ENCODE measurements at regions not wholly inside any gene's neighbourhood (a gene's known extent, or its start where the extent isn't known, plus 50 kb on each side); places are given as distances from the start of the nearest gene placed in this dataset.

- Histone ChIP-seq H3K27ac (no peak overlapping the region), H3K9me3 (ENCODE audit: control insufficient read depth, low read length) (no peaks in the 10 kb centered on the region), H3K4me2 (ENCODE audit: low read length) (no peak overlapping the region), H3K4me1 (no peaks in the 10 kb centered on the region), H3K79me2 (no peaks in the 10 kb centered on the region), H3K9ac (no peak overlapping the region), H3K27me3 (ENCODE audit: control insufficient read depth, insufficient read depth, low read length) (no peaks in the 10 kb centered on the region), H2AFZ (no peak overlapping the region), H3K36me3 (ENCODE audit: control insufficient read depth, insufficient read depth, low read length) (no peaks in the 10 kb centered on the region), H3K4me3 (ENCODE audit: low read depth, low read length) (no peak overlapping the region)
- TF ChIP-seq, protein P1, sequence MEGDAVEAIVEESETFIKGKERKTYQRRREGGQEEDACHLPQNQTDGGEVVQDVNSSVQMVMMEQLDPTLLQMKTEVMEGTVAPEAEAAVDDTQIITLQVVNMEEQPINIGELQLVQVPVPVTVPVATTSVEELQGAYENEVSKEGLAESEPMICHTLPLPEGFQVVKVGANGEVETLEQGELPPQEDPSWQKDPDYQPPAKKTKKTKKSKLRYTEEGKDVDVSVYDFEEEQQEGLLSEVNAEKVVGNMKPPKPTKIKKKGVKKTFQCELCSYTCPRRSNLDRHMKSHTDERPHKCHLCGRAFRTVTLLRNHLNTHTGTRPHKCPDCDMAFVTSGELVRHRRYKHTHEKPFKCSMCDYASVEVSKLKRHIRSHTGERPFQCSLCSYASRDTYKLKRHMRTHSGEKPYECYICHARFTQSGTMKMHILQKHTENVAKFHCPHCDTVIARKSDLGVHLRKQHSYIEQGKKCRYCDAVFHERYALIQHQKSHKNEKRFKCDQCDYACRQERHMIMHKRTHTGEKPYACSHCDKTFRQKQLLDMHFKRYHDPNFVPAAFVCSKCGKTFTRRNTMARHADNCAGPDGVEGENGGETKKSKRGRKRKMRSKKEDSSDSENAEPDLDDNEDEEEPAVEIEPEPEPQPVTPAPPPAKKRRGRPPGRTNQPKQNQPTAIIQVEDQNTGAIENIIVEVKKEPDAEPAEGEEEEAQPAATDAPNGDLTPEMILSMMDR (IDR thresholded peaks at IDR 0.05): no peak
Observed at GRCh38 chr3:152615681-152616080, 219.2 kb upstream of the P2RY1 start.

GRCh38 chr3:152617609-152618008 lies 217.3 kb upstream of the P2RY1 start:
- no peaks in the 10 kb centered on the region for H3K4me1 ChIP-seq
- H3K9ac ChIP-seq: no peak overlapping the region
- H3K27ac ChIP-seq: no peak overlapping the region
- no peaks in the 10 kb centered on the region for H3K9me3 ChIP-seq (ENCODE audit: control insufficient read depth, low read length)
- no peak overlapping the region for H3K4me2 ChIP-seq (ENCODE audit: low read length)
- no peak overlapping the region for H2AFZ ChIP-seq
- no peaks in the 10 kb centered on the region for H3K79me2 ChIP-seq
- TF ChIP-seq, protein P1 (IDR thresholded peaks at IDR 0.05): no peak
- no peaks in the 10 kb centered on the region for H3K36me3 ChIP-seq (ENCODE audit: control insufficient read depth, insufficient read depth, low read length)
- no peaks in the 10 kb centered on the region for H3K27me3 ChIP-seq (ENCODE audit: control insufficient read depth, insufficient read depth, low read length)
- no peak overlapping the region for H3K4me3 ChIP-seq (ENCODE audit: low read depth, low read length)

- Histone ChIP-seq H3K4me3 (ENCODE audit: low read depth, low read length) (no peak overlapping the region), H3K27me3 (ENCODE audit: control insufficient read depth, insufficient read depth, low read length) (no peaks in the 10 kb centered on the region), H3K9me3 (ENCODE audit: control insufficient read depth, low read length) (no peaks in the 10 kb centered on the region), H3K4me2 (ENCODE audit: low read length) (no peak overlapping the region), H3K79me2 (no peaks in the 10 kb centered on the region), H3K9ac (no peak overlapping the region), H3K27ac (no peak overlapping the region), H2AFZ (no peak overlapping the region), H3K36me3 (ENCODE audit: control insufficient read depth, insufficient read depth, low read length) (no peaks in the 10 kb centered on the region), H3K4me1 (no peaks in the 10 kb centered on the region)
- TF ChIP-seq, protein P1 (IDR thresholded peaks at IDR 0.05): no peak
Observed at GRCh38 chr3:152618529-152618928, 216.4 kb upstream of the P2RY1 start.

DNA sequence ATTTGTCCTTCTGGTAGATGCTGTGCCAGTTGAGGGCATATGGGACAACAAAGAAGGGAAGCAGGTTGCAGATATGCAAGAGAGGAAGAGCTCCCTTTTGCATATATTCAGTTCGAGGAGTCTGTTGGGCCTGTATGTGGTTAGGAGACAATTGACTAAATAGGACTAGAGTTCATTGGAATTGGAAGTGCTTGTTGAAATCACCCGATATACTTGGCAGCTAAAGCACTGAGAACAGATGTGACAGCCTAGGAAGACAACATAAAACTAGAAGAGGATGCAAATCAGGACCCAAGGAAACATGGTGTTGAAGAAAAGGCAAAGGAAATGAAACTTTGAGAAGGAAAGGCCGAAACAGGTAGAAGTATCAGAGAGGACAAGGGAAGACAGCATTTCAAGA lies 215.2 kb upstream of the P2RY1 start:
- no peak overlapping the region for H3K27ac ChIP-seq
- no peak overlapping the region for H3K4me2 ChIP-seq (ENCODE audit: low read length)
- H3K9me3 ChIP-seq (ENCODE audit: control insufficient read depth, low read length): no peaks in the 10 kb centered on the region
- no peak overlapping the region for H3K4me3 ChIP-seq (ENCODE audit: low read depth, low read length)
- H3K9ac ChIP-seq: no peak overlapping the region
- no peak overlapping the region for H2AFZ ChIP-seq
- no peaks in the 10 kb centered on the region for H3K36me3 ChIP-seq (ENCODE audit: control insufficient read depth, insufficient read depth, low read length)
- H3K4me1 ChIP-seq: no peaks in the 10 kb centered on the region
- H3K79me2 ChIP-seq: no peaks in the 10 kb centered on the region
- H3K27me3 ChIP-seq (ENCODE audit: control insufficient read depth, insufficient read depth, low read length): no peaks in the 10 kb centered on the region
- TF ChIP-seq, protein P1 (IDR thresholded peaks at IDR 0.05): no peak

- no peak overlapping the region for H3K27ac ChIP-seq
- TF ChIP-seq, protein P1 (IDR thresholded peaks at IDR 0.05): no peak
- no peak overlapping the region for H3K4me3 ChIP-seq (ENCODE audit: low read depth, low read length)
- H3K9ac ChIP-seq: no peak overlapping the region
- no peak overlapping the region for H2AFZ ChIP-seq
- H3K9me3 ChIP-seq (ENCODE audit: control insufficient read depth, low read length): no peaks in the 10 kb centered on the region
- H3K27me3 ChIP-seq (ENCODE audit: control insufficient read depth, insufficient read depth, low read length): no peaks in the 10 kb centered on the region
- no peak overlapping the region for H3K4me2 ChIP-seq (ENCODE audit: low read length)
- no peaks in the 10 kb centered on the region for H3K4me1 ChIP-seq
- no peaks in the 10 kb centered on the region for H3K36me3 ChIP-seq (ENCODE audit: control insufficient read depth, insufficient read depth, low read length)
- no peaks in the 10 kb centered on the region for H3K79me2 ChIP-seq
Observed at GRCh38 chr3:152620395-152620794, 214.5 kb upstream of the P2RY1 start.

Measured in parathyroid adenoma (tissue), 2 donors.